Stimulated activated CD4-positive, alpha-beta T cell treated with anti-CD3 and anti-CD28 coated beads, Interleukin-12 subunit alpha, Interleukin-12 subunit beta, amount 100 ng/mL, for 48 hours (primary cell): ENCODE measurements at regions not wholly inside any gene's neighbourhood (a gene's known extent, or its start where the extent isn't known, plus 50 kb on each side); places are given as distances from the start of the nearest gene placed in this dataset.
A peak's percentile ranks its signal among the peaks of the same experiment; 100 is the strongest.

Experiments used
- DNase-seq, 3 donors: peaks; one replicate each; pipeline ENCODE4 v3.0.0-alpha.2; 2020; ENCODE audit warnings: low read depth in 2 of 3, low spot score in 1 of 3

DNA sequence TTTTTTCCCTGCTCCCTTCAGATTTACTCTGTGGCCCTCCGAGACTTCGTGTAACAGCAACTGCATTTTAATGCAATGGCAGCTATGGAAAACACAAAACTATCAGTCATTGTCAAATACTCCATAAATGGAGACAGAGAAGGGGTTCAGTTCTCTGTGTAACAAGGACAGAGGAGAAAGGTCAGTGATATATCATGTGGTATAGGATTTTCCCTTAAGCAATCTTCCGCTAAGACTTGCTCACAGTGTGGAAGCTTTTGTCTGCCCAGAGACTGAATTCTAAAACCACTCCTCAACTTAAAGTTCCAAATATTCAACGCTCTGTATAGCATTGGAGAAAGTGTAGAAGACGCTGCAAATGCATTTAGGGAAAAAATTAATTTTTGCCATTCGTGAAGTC is 111.3 kb upstream of the EDNRB start:
- no peak for DNase-seq

DNA sequence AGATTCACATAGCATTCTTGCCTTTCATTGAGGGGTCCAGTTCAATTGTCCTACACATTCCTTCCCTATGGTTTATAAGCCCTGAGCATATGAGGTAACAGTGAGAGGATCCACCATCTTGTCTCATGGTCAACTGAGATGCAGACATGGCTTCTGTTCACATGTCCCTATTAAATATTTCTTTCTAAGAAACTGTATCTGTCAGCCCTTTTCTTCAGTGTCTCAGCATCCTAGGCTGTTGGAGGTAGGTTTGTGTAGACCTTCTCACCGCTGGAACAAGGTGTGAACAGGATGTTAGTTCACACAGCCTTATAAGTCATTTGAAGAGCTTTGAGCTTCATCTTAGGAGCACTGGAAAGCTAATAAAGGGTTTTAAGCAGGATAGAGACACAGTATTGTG is 110.3 kb upstream of the EDNRB start:
- no peak for DNase-seq

DNA sequence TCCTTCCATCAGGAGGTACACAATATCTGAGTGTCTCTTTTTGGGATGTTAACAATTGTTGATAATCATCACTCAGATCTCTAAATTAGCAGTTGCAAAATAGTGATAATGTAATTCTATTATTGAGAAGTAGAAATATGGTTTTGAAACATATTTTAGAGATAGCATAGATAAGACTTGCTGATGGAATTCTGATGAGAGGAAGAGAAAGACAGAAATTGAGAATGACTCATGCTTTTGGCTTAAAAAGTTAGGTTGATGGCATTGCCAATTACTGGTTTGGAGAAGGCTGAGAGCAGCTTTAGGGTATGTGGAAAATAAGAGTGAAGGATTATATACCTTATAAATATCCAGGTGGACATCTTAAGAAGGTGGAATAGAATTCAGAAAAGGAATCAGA is 106.4 kb upstream of the EDNRB start:
- DNase-seq: no peak

DNA sequence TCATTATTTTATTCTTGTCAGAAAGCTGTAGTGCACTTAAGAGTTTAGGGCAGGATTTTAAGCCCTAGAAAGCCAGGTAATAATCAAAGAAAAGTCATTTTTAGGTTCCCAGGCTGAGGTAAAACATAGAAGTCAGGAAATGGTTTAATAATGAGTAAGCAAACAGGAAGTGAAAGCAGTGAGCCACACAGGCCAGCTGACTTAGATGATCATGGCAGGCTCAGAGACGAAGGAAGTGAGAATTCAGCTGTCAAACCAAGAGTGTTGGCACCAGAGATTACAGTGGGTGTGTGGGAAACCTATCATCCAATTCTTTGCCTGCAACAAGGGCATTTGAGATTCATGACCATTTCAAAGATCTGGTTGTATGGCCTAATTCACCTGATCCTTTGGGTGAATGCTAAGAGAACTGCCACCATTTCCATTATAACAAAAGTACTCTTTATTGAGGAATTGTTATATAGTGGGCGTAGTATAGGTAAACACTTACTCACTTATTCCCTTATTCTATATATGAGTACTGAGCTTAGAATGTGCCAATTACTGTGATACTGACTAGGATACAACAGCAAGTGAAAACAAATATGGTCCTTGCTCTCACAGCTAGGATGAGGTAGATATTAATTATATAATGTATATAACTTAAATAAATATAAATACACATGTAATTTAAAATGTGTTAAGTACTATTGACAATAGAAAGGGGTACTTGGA is 103.7 kb upstream of the EDNRB start:
- DNase-seq: peak; percentile 6 to 27 (median 20)

- DNase-seq: no peak
Observed at GRCh38 chr13:78020861-78021260, 102.2 kb upstream of the EDNRB start.

DNA sequence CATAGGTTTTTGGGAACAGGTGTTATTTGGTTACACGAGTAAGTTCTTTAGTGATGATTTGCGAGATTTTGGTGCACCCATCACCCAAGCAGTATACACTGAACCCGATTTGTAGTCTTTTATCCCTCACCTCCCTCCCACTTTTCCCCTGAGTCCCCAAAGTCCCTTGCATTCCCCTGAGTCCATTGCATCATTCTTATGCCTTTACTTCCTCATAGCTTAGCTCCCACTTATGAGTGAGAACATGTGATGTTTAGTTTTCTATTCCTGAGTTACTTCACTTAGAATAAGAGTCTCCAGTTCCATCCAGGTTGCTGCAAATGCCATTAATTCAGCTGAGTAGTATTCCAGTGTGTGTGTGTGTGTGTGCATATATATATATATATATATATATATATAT is 97.2 kb upstream of the EDNRB start:
- no peak for DNase-seq

DNA sequence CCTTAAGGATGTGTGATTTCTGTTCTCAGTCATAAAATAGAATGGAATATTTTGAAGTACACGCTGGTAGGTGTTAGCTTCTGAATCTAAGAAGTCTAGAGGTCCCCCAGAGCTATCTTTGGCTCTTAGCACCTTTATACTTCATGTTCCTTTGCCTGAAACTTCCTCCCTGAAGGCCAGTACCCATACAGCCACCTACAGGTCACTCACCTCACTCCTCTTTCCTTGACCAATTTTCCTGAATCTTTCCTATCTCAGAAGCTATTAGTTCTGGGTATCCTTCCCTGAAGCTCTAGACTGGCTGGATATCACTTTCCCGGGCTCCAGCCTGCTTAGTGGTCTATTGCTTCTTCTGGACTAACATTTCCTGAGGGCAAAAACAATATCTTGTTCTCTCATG is 93.4 kb upstream of the EDNRB start:
- DNase-seq: no peak

- DNase-seq: no peak
Observed at GRCh38 chr13:78004821-78005220, 86.2 kb upstream of the EDNRB start.

DNA sequence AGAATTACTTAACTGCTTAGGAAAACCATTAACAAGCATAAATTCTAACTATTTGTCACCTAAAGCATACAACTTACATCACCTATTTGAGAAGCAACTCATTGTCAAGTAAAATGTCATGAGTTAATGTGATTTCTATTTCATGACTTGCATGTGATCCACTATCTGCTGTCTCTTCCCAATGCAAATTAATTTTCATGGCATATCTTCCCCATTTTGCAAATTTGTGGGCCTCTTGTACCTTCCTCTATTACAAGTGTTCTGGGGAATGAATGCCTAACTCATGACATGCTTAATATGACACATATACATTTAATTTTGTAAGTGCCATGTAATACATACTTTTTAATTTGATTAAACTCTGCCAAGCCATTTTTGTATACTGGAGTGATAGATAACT is 81.1 kb upstream of the EDNRB start:
- DNase-seq: no peak

- no peak for DNase-seq
Observed at GRCh38 chr13:77994166-77994565, 75.5 kb upstream of the EDNRB start.

DNA sequence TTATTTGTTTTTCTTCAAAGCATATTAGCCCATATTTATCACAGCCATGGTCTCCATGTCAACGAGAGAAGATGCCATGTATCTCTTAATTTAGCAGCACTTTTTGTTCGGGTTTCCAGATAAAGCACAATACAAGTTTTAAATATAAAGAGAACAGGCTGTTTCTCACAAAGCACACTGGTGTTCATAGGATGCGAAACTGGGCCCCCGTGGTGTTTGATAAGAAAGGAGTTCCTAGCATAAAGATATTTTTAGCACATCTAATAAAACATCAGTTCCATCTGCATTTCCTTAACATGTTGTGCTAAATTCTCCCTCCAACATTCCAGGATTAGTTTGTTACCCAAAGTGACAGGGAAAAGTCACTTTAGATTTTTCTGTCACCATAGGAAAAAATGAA is 72.4 kb upstream of the EDNRB start:
- no peak for DNase-seq

- DNase-seq: no peak
Observed at GRCh38 chr13:77989281-77989680, 70.7 kb upstream of the EDNRB start.

DNA sequence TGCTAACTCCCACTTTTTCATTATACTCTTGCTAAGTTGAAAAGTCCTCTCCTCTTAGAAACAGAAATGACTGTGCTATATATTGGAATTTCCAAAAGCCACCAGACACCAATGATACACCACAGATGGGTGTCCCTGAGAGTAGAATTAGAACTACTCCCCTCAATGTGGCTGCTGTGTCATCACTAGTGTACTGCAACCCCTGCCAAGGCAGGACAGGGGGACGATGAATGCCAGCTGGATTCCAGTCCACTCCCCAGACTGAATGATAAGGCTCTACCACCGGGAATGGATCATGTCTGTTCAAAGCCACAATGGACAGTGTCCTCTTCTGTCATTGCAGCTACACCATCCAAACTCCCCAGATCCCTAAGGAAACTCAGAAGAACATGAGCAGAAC is 69.7 kb upstream of the EDNRB start:
- no peak for DNase-seq

DNA sequence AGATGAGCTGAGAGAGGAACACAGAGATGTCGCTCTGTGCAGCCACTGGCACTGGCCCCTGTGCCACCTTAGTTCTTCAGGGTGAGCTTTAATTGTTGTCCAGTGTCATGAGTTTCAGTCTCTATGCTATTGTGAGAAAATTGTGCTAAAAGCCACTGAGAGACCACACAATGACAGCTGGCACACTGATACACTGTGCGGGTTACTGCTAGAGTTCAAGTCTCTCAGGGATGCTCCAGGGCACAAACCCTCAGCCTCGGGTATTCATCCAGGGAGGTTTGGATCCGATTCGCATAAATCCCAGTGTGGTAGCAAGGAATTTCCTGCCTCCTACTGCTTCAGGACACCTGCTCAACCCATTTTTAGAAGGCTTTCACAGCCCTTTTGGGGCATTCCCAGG is 68.1 kb upstream of the EDNRB start:
- no peak for DNase-seq

- DNase-seq: no peak
Observed at GRCh38 chr13:77985866-77986636, 67.4 kb upstream of the EDNRB start.

DNA sequence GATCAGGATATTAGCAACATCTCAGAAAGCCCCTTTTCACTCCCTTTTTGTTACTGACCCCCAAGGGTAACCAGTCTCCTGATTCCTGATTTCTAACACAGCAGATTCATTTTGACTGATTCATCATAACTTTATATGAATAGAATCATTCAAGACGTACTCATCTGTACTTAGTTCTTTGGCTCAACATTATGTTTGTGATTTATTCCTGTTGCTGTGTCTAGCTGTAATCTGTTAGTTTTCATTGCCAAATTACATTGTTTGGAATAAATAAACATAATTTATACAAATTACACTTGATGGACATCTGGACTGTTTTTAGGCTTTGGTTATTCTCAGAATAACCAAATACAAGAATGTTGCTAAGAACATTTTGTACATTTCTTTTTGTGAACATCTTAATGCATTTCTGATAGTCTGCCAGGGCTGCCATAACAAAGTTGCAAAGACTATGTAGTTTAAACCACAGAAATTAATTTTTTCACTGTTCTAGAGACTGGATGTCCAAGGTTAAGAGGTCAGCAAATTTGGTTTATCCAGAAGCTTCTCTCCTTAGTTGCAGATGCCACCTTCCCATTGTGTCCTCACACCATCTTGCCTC is 62.8 kb upstream of the EDNRB start:
- no peak for DNase-seq

DNA sequence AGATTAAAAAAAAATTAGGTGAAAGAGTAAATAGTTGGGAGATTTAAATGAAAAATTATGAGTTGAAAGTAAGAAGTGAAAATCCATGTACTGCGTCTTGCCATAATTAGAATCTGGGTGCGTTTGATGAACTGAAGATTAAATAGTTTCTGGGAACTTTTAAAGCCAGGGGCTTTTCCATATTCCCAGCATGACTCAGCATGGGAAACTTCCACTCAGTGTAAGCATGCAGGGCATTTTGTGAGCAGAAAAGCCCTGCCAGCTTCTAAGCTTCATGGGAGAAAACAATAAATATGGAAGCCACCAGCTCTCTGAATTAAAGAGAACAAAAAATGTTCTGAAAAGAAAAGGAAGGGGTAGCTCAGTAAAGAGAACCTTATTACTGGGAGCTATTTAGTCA is 62.0 kb upstream of the EDNRB start:
- no peak for DNase-seq

- DNase-seq: no peak
Observed at GRCh38 chr13:77979721-77980385, 61.2 kb upstream of the EDNRB start.

- DNase-seq: no peak
Observed at GRCh38 chr13:77975358-77976042, 56.9 kb upstream of the EDNRB start.

DNA sequence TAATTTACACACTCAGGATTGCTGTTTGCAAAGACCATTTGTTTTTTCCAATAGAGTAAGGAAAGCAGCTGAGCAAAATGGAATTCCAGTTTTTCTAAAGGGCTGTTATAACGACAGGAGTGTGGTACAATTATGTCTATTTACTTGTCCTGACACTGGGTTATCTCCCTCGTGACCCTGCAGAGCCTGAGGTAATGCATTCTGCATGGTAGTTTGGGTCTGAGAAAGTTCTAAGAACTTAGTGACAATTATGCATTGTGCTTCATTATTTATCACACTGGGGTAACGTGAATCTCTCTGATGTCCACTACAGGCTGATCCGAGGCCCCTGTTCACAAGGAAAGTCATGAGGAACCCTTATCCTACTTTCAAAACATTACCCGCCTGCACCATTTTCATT is 50.7 kb upstream of the EDNRB start:
- no peak for DNase-seq
